GM19452 (cell line): ENCODE measurements at regions not wholly inside any gene's neighbourhood (a gene's known extent, or its start where the extent isn't known, plus 50 kb on each side); places are given as distances from the start of the nearest gene placed in this dataset.

Experiments
- ATAC-seq: cut with Tn5 transposase; IDR thresholded peaks from one replicate; pipeline ENCODE4 v1.9.1; 2021; ENCODE audit not compliant: unreplicated experiment

GRCh38 chr20:56797023-56797422 is 167.9 kb downstream of the TFAP2C start:
- ATAC-seq, result no peak

- no peak for ATAC-seq
Observed at GRCh38 chr20:56798634-56799033, 169.5 kb downstream of the TFAP2C start.

- ATAC-seq, result no peak
Observed at GRCh38 chr20:56799187-56799586, 170.1 kb downstream of the TFAP2C start.

GRCh38 chr20:56800088-56800487 is 171.0 kb downstream of the TFAP2C start:
- ATAC-seq, result no peak

GRCh38 chr20:56801971-56802755 is 173.1 kb downstream of the TFAP2C start:
- no peak for ATAC-seq

GRCh38 chr20:56802805-56803204 is 173.7 kb downstream of the TFAP2C start:
- ATAC-seq, result no peak

- ATAC-seq, result no peak
Observed at GRCh38 chr20:56805313-56805712, 176.2 kb downstream of the TFAP2C start.

GRCh38 chr20:56805966-56806365 is 176.9 kb downstream of the TFAP2C start:
- ATAC-seq, result no peak

- no peak for ATAC-seq
Observed at GRCh38 chr20:56806952-56807517, 177.9 kb downstream of the TFAP2C start.

- ATAC-seq, result no peak
Observed at GRCh38 chr20:56808117-56808725, 179.1 kb downstream of the TFAP2C start.

GRCh38 chr20:56808732-56809131 is 179.6 kb downstream of the TFAP2C start:
- no peak for ATAC-seq

GRCh38 chr20:56809668-56810067 is 180.6 kb downstream of the TFAP2C start:
- no peak for ATAC-seq

GRCh38 chr20:56810141-56810540 is 181.0 kb downstream of the TFAP2C start:
- ATAC-seq, result no peak

- ATAC-seq, result no peak
Observed at GRCh38 chr20:56815796-56816195, 186.7 kb downstream of the TFAP2C start.

GRCh38 chr20:56816349-56816748 is 187.2 kb downstream of the TFAP2C start:
- no peak for ATAC-seq

GRCh38 chr20:56817780-56818675 is 188.9 kb downstream of the TFAP2C start:
- no peak for ATAC-seq

- no peak for ATAC-seq
Observed at GRCh38 chr20:56820984-56821383, 191.9 kb downstream of the TFAP2C start.

GRCh38 chr20:56826306-56826704 is 197.2 kb downstream of the TFAP2C start:
- no peak for ATAC-seq

GRCh38 chr20:56826705-56827665 is 197.9 kb downstream of the TFAP2C start:
- no peak for ATAC-seq

GRCh38 chr20:56827763-56828162 is 198.7 kb downstream of the TFAP2C start:
- no peak for ATAC-seq
